ENCODE measurements at regions not wholly inside any gene's neighbourhood (a gene's known extent, or its start where the extent isn't known, plus 50 kb on each side); places are given as distances from the start of the nearest gene placed in this dataset.

DNA sequence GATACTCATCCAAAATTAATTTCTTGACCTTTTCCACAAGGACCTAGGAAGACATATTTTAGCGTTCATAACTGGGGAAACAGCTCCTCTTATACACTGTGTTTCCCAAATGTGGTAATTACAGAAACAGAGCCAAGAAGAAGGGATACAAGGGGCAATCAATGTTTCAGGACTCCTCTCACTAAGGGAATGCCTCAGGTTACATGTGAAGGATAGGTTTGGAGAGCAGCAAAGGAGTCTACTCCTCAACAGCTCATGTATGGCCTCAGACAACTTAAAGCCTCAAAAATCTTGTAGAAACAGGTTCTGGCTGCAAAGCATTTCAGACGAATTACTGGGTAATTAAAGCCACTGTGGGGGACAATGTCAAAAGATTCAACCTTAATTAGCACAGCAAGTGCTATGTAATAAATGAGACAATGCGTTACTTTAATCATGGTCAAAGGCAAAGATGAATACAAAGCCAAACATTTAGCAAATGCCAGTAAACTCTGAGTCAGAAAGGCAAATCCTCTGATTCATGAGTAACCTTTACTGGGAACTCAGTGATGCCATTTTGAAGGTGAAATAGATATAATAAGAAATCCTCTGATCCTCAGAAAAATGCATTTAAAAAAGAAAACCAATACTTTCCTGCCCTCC is 1111.2 kb downstream of the TUSC7 start:
- DNase-seq (no peak), ATAC-seq (no peak)
- no peaks in the 10 kb centered on the region for H3K9me3 ChIP-seq
- H3K4me3 ChIP-seq = no peak overlapping the region
- H3K36me3 ChIP-seq (ENCODE audit: low read depth) = no peaks in the 10 kb centered on the region
- H3K4me1 ChIP-seq (ENCODE audit: low read depth) = no peaks in the 10 kb centered on the region
- TF ChIP-seq, protein P1, sequence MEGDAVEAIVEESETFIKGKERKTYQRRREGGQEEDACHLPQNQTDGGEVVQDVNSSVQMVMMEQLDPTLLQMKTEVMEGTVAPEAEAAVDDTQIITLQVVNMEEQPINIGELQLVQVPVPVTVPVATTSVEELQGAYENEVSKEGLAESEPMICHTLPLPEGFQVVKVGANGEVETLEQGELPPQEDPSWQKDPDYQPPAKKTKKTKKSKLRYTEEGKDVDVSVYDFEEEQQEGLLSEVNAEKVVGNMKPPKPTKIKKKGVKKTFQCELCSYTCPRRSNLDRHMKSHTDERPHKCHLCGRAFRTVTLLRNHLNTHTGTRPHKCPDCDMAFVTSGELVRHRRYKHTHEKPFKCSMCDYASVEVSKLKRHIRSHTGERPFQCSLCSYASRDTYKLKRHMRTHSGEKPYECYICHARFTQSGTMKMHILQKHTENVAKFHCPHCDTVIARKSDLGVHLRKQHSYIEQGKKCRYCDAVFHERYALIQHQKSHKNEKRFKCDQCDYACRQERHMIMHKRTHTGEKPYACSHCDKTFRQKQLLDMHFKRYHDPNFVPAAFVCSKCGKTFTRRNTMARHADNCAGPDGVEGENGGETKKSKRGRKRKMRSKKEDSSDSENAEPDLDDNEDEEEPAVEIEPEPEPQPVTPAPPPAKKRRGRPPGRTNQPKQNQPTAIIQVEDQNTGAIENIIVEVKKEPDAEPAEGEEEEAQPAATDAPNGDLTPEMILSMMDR (IDR thresholded peaks at IDR 0.05) = no peak
- intact Hi-C loops (cut with DNase I, micrococcal nuclease) = no loop called here

DNA sequence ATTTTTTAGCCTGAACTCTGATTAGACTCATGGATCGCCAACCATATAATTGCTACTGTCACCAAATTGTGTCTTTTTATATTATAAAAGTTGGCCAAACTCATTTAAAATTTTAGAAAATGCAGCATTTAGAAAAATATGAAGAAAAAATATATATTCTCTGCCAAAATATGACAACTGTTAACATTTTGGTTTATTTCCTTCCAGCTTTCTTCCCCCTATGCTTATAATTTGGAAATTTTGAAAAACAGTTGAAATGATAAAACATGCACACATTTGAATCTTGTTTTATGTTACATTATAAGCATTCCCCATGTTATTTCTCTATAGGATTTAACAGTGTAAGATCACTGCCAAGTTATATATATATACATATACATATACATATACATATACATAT is 1112.8 kb downstream of the TUSC7 start:
- no peaks in the 10 kb centered on the region for H3K4me1 ChIP-seq (ENCODE audit: low read depth)
- TF ChIP-seq, protein P1 (IDR thresholded peaks at IDR 0.05) = no peak
- no peak for DNase-seq
- H3K36me3 ChIP-seq (ENCODE audit: low read depth) = no peaks in the 10 kb centered on the region
- intact Hi-C loops (cut with DNase I, micrococcal nuclease) = no loop called here
- ATAC-seq = no peak
- H3K4me3 ChIP-seq = no peak overlapping the region
- no peaks in the 10 kb centered on the region for H3K9me3 ChIP-seq

DNA sequence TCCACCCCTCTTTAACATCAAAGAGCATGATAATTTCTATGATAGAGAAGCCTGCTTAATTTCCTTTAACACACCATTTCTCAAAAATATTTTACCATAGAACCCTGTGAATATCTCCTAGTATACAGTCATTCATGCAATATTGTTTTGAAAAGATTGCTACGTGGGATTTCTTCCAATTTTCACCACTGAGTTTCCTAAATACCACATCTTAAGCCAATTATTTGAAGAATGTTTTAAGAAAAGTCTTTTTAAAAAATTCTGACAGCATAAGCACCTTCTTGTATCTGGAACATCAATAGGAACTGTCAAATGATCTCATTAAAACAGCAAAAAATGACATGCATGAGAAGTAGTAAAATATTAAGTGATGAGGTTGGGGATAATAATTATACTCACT is 1126.7 kb downstream of the TUSC7 start:
- no peaks in the 10 kb centered on the region for H3K36me3 ChIP-seq (ENCODE audit: low read depth)
- H3K4me3 ChIP-seq = no peak overlapping the region
- H3K9me3 ChIP-seq = no peaks in the 10 kb centered on the region
- H3K4me1 ChIP-seq (ENCODE audit: low read depth) = no peaks in the 10 kb centered on the region
- TF ChIP-seq, protein P1 (IDR thresholded peaks at IDR 0.05) = no peak
- DNase-seq = no peak
- ATAC-seq = no peak
- intact Hi-C loops (cut with DNase I, micrococcal nuclease) = no loop called here

DNA sequence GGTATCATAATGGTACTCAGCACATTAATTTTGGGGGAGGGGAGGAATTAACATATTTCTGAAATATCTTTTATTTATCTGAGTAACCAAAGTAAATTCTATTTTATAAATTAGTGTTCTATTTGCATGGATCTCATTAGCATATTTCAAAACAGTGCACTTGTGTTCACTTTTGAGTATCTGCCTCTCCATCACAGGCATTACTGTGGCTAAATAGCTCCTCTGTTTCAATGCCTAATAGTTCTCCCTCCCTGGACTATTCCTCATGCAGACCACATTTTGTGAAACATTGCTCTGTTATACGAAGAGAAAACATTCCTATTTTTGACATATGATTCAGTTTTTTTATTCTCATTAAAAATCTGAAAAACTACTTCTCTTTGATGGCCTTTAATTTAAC is 1127.8 kb downstream of the TUSC7 start:
- H3K4me1 ChIP-seq (ENCODE audit: low read depth) = no peaks in the 10 kb centered on the region
- DNase-seq = no peak
- intact Hi-C loops (cut with DNase I, micrococcal nuclease) = no loop called here
- no peak for ATAC-seq
- H3K4me3 ChIP-seq = no peak overlapping the region
- no peaks in the 10 kb centered on the region for H3K9me3 ChIP-seq
- TF ChIP-seq, protein P1 (IDR thresholded peaks at IDR 0.05) = no peak
- H3K36me3 ChIP-seq (ENCODE audit: low read depth) = no peaks in the 10 kb centered on the region

DNA sequence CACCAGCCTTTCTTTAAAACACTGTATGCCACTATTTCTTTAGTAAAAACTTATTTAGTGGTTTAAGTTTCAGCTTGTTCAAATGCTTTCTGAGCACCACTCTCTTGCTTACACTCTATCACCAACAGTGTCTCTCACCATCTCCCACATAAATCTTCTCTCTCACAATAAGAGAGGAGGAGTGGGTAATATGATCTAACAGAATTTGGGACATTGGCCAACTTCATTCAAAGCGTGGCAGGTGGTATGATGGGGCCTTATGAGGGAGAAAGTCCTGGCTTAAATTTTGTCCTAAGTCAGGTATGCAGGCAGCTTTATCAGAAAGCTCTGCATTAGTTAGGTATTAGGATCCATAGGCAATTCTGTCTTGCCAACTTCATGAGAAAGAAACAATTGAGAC is 1132.5 kb downstream of the TUSC7 start:
- DNase-seq (no peak), ATAC-seq (no peak)
- Histone ChIP-seq H3K4me3 (no peak overlapping the region), H3K4me1 (ENCODE audit: low read depth) (no peaks in the 10 kb centered on the region), H3K36me3 (ENCODE audit: low read depth) (no peaks in the 10 kb centered on the region), H3K9me3 (no peaks in the 10 kb centered on the region)
- intact Hi-C loops (cut with DNase I, micrococcal nuclease) = no loop called here
- TF ChIP-seq, protein P1 (IDR thresholded peaks at IDR 0.05) = no peak

DNA sequence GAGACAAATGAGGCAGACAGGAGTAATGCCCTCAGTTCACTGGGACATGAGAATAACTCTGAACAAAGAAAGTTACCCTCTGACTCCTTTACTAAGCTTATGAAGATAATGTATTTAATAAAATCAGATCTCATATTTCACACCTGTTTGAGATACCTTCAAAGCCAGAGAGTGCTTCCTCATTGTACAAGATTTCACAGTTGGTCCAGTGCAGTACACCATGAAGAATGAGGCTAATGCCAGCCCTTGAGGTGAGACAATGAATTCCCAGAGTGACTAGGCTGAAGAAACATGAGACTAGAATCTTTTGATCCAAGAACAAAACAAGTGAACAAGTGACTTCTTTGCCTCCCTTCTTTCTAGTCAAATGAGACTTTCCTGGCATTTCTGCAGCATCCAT is 1133.8 kb downstream of the TUSC7 start:
- no peaks in the 10 kb centered on the region for H3K36me3 ChIP-seq (ENCODE audit: low read depth)
- ATAC-seq (no peak), DNase-seq (no peak)
- intact Hi-C loops (cut with DNase I, micrococcal nuclease) = no loop called here
- TF ChIP-seq, protein P1 (IDR thresholded peaks at IDR 0.05) = no peak
- no peaks in the 10 kb centered on the region for H3K9me3 ChIP-seq
- H3K4me1 ChIP-seq (ENCODE audit: low read depth) = no peaks in the 10 kb centered on the region
- no peak overlapping the region for H3K4me3 ChIP-seq
